Sigmoid colon (tissue), 4 donors: ENCODE measurements at regions not wholly inside any gene's neighbourhood (a gene's known extent, or its start where the extent isn't known, plus 50 kb on each side); places are given as distances from the start of the nearest gene placed in this dataset.

ENCODE experiments used
- EP300 ChIP-seq, 4 donors: sonication (generic); formaldehyde crosslinking; IDR thresholded peaks; one replicate each; pipeline ENCODE4 v1.6.1; 2017; ENCODE audit warnings: antibody characterized with exemption in 4 of 4
- POLR2A ChIP-seq, 2 donors: fragments of 450-650 bp; IDR thresholded peaks; one replicate each; pipeline ENCODE4 v1.6.1; 2016; ENCODE audit warnings: antibody characterized with exemption in 2 of 2, mild to moderate bottlenecking in 2 of 2, moderate library complexity in 2 of 2
- POLR2AphosphoS5 ChIP-seq, 4 donors: sonication (generic); formaldehyde crosslinking; IDR thresholded peaks; one replicate each; pipeline ENCODE4 v1.6.1; 2017; ENCODE audit warnings: antibody characterized with exemption in 4 of 4
- TF ChIP-seq, protein P1 (sequence below), 4 experiments: fragments of 450-650 bp in 3 of 4; fragments of 200-600 bp in 1 of 4; IDR thresholded peaks; one replicate each; pipeline ENCODE4 v1.5.1; 2016 to 2019; ENCODE audit warnings: antibody characterized with exemption in 4 of 4, mild to moderate bottlenecking in 3 of 4, moderate library complexity in 2 of 4

DNA sequence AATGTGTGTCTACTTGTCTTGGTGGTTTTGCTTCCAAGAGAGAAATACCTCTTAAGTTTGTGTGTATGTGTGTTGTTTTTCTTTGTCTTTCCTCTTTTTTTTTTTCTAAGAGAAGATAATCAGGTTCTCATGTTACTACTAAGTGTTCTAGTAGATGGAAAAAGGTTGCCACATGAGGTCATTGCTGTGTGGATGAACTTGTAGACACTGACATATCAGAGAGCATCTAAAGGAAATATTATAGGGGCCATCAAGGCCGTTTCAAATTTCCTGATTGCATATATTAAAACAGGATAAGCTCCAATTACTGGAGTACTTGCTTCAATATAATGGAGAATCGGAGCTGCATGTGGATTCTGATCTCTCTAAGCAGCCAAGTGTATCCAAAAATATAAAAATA lies 747.5 kb downstream of the NR2F2 start:
- TF ChIP-seq POLR2A (IDR thresholded peaks at IDR 0.05) (no peak), POLR2AphosphoS5 (IDR thresholded peaks at IDR 0.05) (no peak), EP300 (IDR thresholded peaks at IDR 0.05) (no peak)
- TF ChIP-seq, protein P1, sequence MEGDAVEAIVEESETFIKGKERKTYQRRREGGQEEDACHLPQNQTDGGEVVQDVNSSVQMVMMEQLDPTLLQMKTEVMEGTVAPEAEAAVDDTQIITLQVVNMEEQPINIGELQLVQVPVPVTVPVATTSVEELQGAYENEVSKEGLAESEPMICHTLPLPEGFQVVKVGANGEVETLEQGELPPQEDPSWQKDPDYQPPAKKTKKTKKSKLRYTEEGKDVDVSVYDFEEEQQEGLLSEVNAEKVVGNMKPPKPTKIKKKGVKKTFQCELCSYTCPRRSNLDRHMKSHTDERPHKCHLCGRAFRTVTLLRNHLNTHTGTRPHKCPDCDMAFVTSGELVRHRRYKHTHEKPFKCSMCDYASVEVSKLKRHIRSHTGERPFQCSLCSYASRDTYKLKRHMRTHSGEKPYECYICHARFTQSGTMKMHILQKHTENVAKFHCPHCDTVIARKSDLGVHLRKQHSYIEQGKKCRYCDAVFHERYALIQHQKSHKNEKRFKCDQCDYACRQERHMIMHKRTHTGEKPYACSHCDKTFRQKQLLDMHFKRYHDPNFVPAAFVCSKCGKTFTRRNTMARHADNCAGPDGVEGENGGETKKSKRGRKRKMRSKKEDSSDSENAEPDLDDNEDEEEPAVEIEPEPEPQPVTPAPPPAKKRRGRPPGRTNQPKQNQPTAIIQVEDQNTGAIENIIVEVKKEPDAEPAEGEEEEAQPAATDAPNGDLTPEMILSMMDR (IDR thresholded peaks at IDR 0.05): no peak
